ENCODE measurements at regions not wholly inside any gene's neighbourhood (a gene's known extent, or its start where the extent isn't known, plus 50 kb on each side); places are given as distances from the start of the nearest gene placed in this dataset.
"Not testable (repeated sequence)": the region's sequence is repeated elsewhere in the genome, so short reads cannot be mapped to it uniquely, and the experiment has no call there.

GRCh38 chr11:91141655-91142054 is 918.8 kb upstream of the CHORDC1 start:
- no peak for DNase-seq (ENCODE audit: low spot score)

GRCh38 chr11:91136631-91137030 is 913.8 kb upstream of the CHORDC1 start:
- no peak for DNase-seq (ENCODE audit: low spot score)

- DNase-seq (ENCODE audit: low spot score), result no peak
Observed at GRCh38 chr11:91133361-91133760, 910.5 kb upstream of the CHORDC1 start.

- no peak for DNase-seq (ENCODE audit: low spot score)
Observed at GRCh38 chr11:91129596-91129995, 906.7 kb upstream of the CHORDC1 start.

GRCh38 chr11:91124363-91124762 is 901.5 kb upstream of the CHORDC1 start:
- DNase-seq (ENCODE audit: low spot score), result no peak

GRCh38 chr11:91115116-91115515 is 892.3 kb upstream of the CHORDC1 start:
- DNase-seq (ENCODE audit: low spot score), result no peak

GRCh38 chr11:91104237-91104636 is 881.4 kb upstream of the CHORDC1 start:
- DNase-seq (ENCODE audit: low spot score), result no peak

- DNase-seq (ENCODE audit: low spot score), result no peak
Observed at GRCh38 chr11:91100427-91100826, 877.6 kb upstream of the CHORDC1 start.

GRCh38 chr11:91097083-91097482 is 874.2 kb upstream of the CHORDC1 start:
- DNase-seq (ENCODE audit: low spot score), result no peak

- DNase-seq (ENCODE audit: low spot score), result no peak
Observed at GRCh38 chr11:91093141-91093540, 870.3 kb upstream of the CHORDC1 start.

GRCh38 chr11:91091563-91091962 is 868.7 kb upstream of the CHORDC1 start:
- no peak for DNase-seq (ENCODE audit: low spot score)

- DNase-seq (ENCODE audit: low spot score), result no peak
Observed at GRCh38 chr11:91086028-91086427, 863.2 kb upstream of the CHORDC1 start.

- no peak for DNase-seq (ENCODE audit: low spot score)
Observed at GRCh38 chr11:91082255-91082654, 859.4 kb upstream of the CHORDC1 start.

GRCh38 chr11:91081440-91082043 is 858.7 kb upstream of the CHORDC1 start:
- no peak for DNase-seq (ENCODE audit: low spot score)

- no peak for DNase-seq (ENCODE audit: low spot score)
Observed at GRCh38 chr11:91078221-91078620, 855.4 kb upstream of the CHORDC1 start.

- DNase-seq (ENCODE audit: low spot score), result no peak
Observed at GRCh38 chr11:91075032-91075695, 852.3 kb upstream of the CHORDC1 start.

- no peak for DNase-seq (ENCODE audit: low spot score)
Observed at GRCh38 chr11:91067666-91068065, 844.8 kb upstream of the CHORDC1 start.

GRCh38 chr11:91066456-91067047 is 843.7 kb upstream of the CHORDC1 start:
- DNase-seq (ENCODE audit: low spot score), result no peak

GRCh38 chr11:91063399-91063798 is 840.5 kb upstream of the CHORDC1 start:
- not testable (repeated sequence) for DNase-seq (ENCODE audit: low spot score)

GRCh38 chr11:91047882-91048281 is 825.0 kb upstream of the CHORDC1 start:
- DNase-seq (ENCODE audit: low spot score), result no peak

GRCh38 chr11:91046261-91046660 is 823.4 kb upstream of the CHORDC1 start:
- no peak for DNase-seq (ENCODE audit: low spot score)

GRCh38 chr11:91041626-91042025 is 818.8 kb upstream of the CHORDC1 start:
- no peak for DNase-seq (ENCODE audit: low spot score)

- no peak for DNase-seq (ENCODE audit: low spot score)
Observed at GRCh38 chr11:91023731-91024130, 800.9 kb upstream of the CHORDC1 start.

- DNase-seq (ENCODE audit: low spot score), result no peak
Observed at GRCh38 chr11:91011503-91011902, 788.7 kb upstream of the CHORDC1 start.
